Frontal cortex (tissue), 3 donors: ENCODE measurements at regions not wholly inside any gene's neighbourhood (a gene's known extent, or its start where the extent isn't known, plus 50 kb on each side); places are given as distances from the start of the nearest gene placed in this dataset.

Experiments
- DNase-seq, 2 donors: peaks; one replicate each; pipeline ENCODE4 v3.0.0; 2012; ENCODE audit warnings: low spot score in 2 of 2
- FAIRE-seq: peaks from 2 replicates; lab custom pipeline; 2012; peaks lifted over from hg19 to GRCh38; lab: Jason Lieb, UNC
- donor health status: control.
- donor health status: control.
- donor health status: control.

DNA sequence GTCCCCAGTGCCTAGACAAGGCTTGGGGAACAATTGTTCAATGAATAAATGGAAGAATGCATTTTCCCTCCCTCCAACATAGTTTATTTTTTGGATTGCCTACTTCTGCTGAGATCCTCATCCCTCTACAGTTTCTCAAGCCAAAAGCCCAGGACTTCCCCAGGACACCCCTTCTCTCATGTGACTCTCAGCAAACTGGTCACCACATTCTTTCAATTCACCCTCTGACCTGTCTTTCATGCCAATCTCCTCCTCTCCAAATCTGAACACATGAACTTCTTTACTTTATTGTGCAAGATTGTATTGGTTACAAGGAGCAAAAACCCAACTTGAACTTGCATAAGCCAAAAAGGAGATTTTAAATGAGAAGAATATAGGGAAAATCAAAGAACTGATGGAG is 103.2 kb upstream of the JUN start:
- DNase-seq, result no peak
- FAIRE-seq, result no peak

DNA sequence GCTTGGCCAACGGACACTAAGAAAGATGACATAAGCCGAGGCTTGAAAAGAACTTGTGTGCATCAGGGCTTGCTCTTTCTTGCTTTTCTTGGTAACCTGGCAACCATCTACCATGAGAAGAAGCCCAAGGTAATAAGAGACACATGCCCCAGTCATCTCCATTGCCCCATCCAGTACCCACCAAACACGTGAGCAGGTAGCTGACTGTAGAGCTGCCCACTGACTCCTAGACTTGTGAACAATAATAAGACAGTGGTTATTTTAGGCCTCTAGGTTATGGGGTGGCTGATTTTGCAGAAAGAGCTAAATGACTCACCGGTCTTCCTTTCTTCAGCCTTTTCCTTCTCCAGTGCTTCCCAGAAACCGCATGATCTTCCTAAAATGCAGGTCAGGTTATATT is 105.0 kb upstream of the JUN start:
- DNase-seq (no peak), FAIRE-seq (no peak)

DNA sequence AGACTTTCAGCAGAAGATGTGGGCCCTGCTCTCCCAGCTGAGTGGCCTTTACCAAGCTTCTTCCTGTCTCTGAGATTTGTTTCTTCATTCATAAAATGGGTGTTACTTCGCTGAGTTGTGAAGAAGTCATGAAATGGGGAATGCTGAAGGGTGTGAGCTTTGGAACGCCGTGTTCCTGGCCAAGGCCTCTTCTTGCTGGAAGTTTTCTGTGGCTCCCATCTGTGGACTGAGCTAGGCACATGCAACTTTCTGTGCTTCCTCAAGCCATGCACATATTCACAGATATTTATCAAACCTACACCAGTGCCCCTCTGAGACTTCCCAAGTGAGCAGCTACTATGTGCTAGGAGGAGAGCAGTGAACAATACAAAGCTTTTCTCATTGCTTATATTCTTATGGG is 106.3 kb upstream of the JUN start:
- no peak for DNase-seq

DNA sequence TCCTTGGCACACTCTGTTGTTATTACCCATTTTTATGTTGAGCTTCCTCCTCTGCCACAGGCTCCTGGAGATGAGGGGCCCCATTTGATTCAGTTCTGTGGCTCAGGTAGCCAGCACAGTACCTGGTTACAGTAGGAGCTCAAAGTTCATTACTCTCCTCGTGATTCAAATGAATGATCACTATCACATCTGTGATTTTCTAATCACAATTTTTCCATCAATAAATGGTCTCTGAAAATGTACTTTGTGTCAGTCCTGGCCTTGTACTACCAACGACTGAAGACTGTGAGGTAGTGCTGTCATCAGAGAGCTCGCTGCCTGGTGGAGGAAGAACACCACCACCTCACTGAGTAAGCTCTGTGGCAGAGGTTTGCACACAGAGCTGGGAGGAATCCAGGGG is 106.8 kb upstream of the JUN start:
- FAIRE-seq (no peak), DNase-seq (no peak)

More for the DNA sequence above, 106.3 kb upstream of the JUN start:
- no peak for FAIRE-seq

DNA sequence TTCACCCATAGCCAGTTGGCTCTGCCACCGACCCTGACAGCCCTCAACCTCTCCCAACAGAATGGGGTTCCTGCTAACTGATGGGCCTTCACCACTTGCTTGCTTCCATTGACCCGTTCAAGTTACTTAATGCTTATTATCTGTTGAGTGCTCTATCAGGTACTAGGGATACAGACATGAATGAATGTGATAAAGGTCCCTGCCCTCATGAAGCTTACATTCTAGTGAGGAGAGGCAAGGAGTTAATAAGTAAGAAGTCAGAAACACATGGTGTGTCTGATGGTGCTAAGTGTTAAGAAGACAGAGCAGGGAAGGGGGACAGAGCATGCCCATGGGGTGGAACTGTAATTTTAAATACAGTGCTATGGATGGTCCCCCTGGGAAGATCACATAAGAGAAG is 107.5 kb upstream of the JUN start:
- DNase-seq (no peak), FAIRE-seq (no peak)

DNA sequence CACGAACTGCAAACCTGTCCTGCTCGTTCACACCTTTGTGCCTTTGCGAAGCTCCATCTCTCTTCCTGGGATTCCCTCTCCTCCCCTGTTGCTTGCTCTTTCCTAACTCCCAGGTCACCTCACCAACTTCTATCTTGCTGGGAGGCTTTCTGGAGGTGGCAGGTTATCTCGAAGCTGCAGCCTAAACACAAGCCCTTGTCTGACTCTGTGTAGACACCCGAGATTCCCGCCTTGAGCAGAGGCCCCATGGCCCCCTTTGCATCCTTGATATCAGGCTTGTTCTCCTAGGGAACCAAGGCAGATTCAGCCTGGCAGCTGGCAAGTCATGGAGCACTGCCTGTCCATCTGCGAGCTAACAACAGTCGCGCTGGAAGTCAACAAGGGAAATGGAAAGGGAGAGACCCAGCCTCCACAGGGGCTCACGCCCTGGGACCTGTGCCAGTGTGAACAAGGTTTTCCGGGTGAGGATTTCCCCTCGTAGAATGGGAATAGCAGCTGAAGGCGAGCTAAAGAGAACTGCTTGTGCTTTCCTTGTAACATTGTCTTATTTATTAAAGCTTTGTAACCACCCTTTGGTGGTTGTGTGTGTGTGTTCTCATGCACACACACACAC is 109.5 kb upstream of the JUN start:
- no peak for DNase-seq
- no peak for FAIRE-seq

DNA sequence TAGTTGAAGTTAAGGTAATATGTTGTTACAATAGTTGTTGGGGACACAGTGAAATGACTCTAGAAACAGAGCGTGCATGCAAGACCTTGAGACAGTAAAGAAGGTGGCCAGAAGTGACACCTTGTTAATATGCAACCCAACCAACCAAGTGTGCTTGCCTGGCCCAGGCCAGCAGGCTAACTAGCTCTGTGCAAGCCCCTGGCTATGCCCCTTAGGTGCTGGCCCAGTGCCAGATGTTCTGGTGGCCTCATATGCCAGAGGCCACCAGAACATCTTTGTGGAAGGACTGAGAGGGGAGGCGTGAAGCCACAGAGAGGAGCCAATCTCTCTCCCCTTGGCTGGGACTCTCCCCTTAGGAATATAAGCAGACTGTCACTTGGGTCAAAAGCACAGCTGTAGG is 111.2 kb upstream of the JUN start:
- DNase-seq (no peak), FAIRE-seq (no peak)

DNA sequence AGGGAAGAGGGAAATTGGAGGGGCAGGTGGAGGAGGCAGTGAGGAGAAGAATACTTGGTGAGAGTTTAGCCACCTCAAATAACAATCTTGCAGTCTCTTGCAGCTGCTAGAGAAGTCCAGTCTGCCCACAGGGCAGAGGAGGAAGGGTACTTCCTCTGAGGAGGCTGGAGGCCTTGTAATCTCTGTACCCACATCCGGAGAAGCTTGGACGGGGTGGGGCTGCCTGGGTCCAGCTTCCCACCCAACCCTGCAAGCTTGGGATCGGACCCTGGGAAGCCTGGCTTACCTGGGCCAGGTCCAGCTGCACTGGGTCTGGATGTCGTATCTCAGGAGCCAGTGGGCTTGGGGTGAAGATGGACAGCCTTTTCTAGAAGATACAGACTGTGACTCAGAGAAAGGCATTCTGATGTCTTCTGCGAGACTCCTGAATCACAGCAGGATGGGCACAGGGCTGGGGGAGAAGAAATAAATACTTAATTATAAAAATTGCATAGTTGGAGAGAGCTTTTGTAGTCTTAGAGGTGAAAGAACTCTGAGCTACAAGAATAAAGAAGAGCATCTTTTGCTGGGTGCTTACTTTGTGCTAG is 111.8 kb upstream of the JUN start:
- DNase-seq (no peak), FAIRE-seq (no peak)

DNA sequence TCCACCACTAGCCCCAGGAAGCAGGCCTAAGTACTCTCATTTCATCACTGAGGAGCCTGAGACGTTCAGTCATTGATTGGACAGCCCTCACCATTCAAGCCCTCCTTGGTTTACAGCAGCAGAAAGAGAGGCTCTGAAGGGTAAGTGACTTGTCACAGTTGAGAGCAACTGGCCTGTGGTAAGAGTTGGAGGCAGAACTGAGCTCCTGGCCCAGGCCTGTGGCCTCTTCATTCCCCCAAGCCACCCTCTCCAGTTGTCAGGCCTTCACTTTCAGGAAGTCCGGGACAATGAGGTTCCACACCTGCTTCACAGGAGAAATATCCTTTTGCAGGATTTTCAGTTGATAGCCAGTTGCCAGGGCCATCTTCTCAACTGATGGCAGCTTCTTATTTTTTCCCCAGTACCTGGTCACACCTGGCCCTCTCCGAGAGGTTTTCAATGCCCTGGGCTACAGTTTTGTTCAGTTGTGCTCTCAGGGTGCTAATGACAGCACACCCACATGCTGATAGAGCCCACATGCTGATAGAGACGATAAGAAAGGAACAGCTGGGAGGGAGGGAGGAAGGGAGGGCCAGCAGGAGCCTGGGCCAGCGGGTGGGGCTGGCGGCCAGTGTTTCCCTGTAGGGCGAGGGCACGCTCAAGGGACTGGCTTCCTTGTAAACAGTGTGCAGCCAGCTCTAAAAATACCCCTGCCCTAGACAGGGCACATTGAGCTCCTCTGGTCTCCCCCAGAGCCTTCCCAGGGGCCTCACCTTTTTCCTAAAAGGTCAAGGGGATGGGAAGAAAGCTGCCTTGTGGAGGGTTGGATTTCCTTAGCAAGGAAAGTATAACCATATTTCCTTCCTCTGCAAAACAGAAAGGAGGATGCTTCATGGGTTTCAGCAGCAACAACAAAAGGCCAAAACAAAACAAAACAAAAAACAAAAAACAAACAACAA is 112.7 kb upstream of the JUN start:
- FAIRE-seq (no peak), DNase-seq (no peak)

DNA sequence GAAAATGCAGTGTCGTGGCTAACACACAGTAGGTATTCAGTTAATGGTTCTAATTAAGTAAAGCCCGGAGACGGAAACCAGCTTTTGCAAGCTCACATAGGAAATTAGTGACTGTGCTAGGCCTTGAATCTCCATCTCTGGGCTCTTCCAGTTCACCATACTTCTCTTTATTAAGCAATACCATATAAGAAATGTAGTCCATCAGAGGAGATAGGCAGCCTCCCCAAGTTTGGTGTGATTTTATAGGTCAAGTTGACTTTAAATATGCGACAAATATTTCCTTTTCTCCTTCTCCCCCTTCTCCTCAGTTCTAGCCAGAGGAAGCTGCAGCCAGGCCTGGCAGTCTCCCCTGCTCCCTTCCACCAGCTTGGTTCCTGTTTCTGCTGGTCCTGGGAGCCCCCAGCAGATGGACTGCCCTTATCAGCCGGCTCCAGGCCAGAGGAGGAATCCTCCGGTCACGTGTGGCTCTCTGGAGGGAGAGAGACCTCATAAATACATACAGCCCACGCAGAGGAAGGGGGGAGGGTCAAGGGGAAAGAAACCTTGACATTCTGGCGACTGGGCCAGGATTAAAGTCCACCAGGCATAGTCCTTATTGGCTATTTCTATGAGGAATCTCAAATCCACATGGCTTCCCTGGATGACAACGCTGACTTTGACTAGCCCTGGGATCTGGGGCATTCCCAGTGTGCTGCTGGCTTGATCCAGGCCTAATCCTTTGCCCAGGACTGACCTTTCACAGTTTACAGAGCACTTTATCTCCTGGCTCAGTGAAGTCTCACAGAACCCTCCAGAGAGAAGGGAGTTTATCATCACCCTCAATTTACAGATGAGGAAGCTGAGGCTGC is 115.1 kb upstream of the JUN start:
- DNase-seq (no peak), FAIRE-seq (no peak)

DNA sequence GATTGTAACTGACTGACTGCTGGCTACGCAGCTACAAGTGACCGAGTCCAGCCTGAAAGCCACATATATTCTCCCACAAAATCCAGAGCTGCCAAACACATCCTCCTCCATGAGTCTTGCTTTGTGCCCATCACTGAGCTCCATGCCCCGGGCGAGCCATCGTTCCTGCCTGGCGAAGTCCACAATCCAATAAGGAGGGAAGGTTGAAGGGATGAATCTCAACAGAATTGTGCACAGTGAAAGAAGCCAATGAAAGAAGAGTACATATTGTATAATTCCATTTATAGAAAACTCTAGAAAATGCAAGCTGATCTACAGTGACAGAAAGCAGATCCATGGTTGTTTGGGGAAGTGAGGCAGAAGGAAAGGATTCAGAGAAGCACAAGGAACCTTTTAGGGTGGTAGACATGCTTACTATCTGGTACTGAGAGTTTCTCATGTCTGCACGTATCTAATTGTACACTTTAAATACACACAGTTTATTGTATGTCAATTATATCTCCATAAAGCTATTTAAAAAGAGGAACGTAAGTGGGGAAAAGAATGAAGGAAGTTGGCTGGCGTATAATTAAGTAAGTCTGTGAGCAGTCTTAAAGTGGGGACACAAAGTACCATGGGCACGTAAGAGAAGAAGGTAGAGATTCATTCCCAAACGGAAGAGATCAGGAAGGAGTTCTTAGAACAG is 115.9 kb upstream of the JUN start:
- no peak for FAIRE-seq
- no peak for DNase-seq

DNA sequence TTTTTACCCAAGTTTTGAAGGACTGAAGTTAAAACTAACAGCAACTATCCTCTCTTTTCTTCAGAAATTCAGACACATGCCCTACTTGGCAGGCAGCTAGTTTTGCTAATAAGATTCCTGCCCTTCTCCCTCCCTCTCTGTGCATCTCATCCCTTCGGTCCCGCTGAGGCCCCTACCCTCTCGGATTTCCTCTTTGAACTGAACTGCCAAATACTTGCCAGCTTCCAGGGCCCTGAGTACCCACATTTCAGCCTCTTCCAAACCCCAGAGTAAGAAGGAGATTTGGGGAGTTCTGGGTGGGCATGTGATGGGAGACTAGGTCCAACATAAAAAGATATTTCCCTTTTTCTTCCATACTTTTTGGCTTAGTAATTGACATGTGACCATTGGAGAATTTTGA is 116.5 kb upstream of the JUN start:
- FAIRE-seq (no peak), DNase-seq (no peak)

DNA sequence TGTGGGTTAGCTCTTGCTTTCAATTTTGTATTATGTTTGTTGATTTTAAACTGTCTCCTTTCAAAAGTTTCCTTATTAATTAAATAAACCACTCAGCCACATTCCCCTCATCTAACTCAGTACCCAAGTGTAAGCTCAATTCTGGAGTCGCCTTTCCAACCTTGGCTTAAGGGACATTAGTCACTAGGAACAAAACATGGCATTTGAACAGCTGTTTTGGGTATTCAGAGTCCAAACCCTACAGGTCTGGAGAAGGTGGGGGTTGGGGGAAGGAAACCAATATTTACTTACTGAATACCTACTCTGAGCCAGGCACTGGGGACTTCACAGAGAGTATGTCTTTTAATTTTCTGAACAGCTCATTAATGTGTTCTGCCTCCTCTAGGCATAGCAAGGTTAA is 117.2 kb upstream of the JUN start:
- DNase-seq, result no peak
- FAIRE-seq, result no peak

DNA sequence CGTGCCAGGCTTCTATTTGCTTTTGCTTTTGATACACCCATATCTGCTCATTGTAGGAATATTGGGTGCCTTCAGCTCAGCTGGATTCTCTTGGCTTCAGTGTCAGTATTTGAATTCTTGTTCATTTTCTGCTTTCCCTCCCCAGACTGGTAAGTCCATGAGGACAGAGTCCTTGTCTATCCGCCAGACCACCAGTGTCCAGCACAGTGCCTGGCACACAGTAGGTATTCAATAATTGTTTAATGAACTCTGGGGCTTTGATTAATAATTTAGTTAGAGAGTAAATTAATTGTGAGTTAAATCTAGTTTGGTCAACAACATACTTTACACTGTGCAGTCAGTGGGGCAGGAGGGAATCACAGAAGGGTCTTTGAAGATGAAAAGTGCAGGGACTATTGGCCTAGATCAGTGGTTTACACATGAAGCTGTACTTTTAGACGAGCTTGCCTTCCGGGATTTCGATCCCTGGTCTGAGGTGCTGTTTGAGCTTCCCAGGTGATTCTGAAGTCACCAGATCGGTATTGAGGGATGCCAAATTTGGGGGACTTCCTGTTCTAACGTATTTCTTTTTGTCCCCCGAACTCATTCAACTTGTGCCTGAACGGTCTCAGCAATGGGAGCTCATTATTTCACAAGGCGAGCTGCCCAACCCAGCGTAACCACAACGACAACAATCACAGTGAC is 119.1 kb upstream of the JUN start:
- no peak for FAIRE-seq
- DNase-seq, result no peak

DNA sequence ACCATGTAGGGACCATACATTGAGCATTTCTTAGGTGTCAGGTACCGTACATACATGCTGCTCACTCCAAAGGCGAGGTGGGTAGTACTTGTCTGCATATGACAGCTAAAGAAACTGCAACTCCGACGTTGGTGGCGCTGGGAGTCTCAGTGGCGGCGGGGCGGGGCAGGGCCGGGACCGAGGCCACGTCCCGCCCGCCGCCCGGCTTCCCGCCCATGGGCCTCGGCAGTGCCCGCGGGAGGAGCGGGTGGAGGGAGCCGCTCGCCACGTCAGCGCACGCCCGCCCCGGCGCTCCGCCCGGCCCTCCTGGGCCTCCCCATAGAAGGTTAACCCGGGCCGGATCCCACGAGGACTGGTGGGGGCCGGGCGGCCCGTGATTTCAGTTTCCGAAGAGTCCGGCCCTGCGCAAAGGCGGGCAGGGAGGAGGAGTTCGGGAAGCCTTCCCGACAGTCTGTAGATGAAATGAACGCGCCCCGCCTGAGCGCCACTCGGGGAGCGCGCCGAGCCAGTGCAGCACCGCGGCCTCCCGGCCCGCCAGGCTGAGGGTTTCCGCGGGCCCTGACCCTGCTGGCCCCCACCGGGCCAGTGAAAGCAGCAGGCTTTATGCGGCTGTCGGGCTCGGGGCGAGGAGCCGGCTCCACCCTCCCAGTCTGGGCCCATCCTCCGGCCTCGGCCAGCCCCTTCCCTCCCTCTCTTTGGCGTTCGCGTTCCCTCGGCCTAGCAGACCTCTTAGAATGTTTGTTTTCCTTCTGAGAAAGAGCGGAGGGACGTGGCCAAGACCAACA is 119.9 kb upstream of the JUN start:
- no peak for FAIRE-seq
- peak; percentile 87 to 88 for DNase-seq

DNA sequence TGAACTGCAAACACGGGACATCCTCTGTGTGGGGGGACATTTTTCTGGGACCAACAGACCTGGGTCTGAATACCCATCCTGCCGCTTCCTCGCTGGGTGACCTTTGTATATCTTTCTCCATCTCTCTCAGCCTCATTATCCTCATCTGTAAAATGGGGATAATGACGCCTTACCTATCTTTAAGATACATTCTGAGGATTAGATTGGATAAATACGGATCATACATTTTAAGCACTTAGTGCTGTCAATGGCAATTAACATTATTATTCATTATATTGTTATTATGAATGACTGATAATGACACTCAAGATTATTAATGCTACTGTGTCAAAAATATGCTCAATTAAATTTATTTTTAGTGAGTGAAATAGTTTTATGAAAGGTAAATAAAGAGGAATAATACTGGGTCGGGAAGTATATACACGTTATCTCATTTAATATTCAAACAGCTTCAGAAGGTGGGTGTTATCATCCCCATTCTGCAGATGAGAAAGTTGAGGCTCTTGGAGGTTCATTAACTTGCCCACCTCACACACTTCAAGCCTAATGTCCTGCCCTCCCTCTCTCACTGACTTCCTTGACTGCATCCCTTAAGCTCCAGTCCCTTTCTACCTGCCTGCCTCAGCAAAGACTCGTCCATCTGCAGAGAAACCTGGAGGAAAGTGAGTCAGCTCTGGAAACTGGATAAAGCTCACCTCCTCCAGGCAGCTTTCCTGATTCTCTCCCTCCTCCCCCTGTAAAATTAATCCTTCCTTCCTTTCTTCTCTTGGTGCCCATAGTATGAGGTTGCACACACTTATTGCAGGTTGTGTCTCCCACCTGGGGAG is 120.7 kb upstream of the JUN start:
- FAIRE-seq, result no peak

DNA sequence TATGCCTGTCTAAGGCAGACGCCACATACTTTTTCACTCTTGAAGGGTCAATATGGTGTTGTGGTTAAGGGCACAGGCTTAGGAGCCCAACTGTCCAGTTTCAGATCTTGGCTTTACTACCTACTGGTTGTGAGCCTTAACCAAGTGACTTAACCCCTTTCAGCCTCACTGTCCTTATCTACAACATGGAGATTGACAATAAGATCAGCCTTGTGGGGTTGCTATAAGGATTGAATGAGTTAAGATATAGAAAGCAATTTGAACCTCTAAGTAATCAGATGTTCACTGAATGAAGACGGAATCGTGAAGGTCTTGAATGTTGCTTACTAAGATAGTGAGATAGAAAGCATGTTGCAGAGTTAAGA is 121.3 kb upstream of the JUN start:
- no peak for DNase-seq

More for the DNA sequence above, 120.7 kb upstream of the JUN start:
- DNase-seq, result no peak

More for the DNA sequence above, 121.3 kb upstream of the JUN start:
- FAIRE-seq, result no peak
